Natural killer cell (primary cell): ENCODE measurements at regions not wholly inside any gene's neighbourhood (a gene's known extent, or its start where the extent isn't known, plus 50 kb on each side); places are given as distances from the start of the nearest gene placed in this dataset.

Experiments used
- ATAC-seq, 3 donors: fragments of 150-1000 bp in 2 of 3; fragments of 200-7000 bp in 1 of 3; cut with Tn5 transposase; 1 replicate in 1 of 3; 2 replicates in 2 of 3; pipeline ENCODE4 v1.10.0; 2021; ENCODE audit warnings: mild to moderate bottlenecking in 2 of 3, moderate library complexity in 2 of 3
- DNase-seq, 2 donors: peaks; one replicate each; pipeline versions ENCODE4 v3.0.0 to v3.0.0-alpha.2; 2013 to 2021; ENCODE audit warnings: mixed read lengths in 1 of 2
- H3K27ac ChIP-seq: one replicate; pipeline ENCODE4 v1.5.1; 2013; ENCODE audit warnings: mild to moderate bottlenecking, low read length
- H3K27me3 ChIP-seq: one replicate; pipeline ENCODE4 v1.6.1; 2013; ENCODE audit warnings: low read length; ENCODE audit not compliant: control insufficient read depth, insufficient read depth
- H3K36me3 ChIP-seq: one replicate; pipeline ENCODE4 v1.6.1; 2013; ENCODE audit warnings: low read length; ENCODE audit not compliant: control insufficient read depth, insufficient read depth
- H3K4me1 ChIP-seq: one replicate; pipeline ENCODE4 v1.6.1; 2013; ENCODE audit warnings: low read length; ENCODE audit not compliant: control insufficient read depth, insufficient read depth
- H3K4me3 ChIP-seq: one replicate; pipeline ENCODE4 v1.5.1; 2013; ENCODE audit warnings: low read length
- H3K9me3 ChIP-seq: one replicate; pipeline ENCODE4 v1.6.1; 2013; ENCODE audit warnings: low read length; ENCODE audit not compliant: control insufficient read depth, insufficient read depth
- H3K27ac Mint-ChIP-seq, 2 donors: one replicate each; pipeline ENCODE4 v1.8.0; 2022; ENCODE audit warnings: mild to moderate bottlenecking in 2 of 2, mixed read lengths in 2 of 2, moderate library complexity in 1 of 2
- H3K27me3 Mint-ChIP-seq, 2 donors: one replicate each; pipeline ENCODE4 v1.8.0; 2022; ENCODE audit warnings: low read depth in 2 of 2, mixed read lengths in 2 of 2
- H3K36me3 Mint-ChIP-seq: one replicate; pipeline ENCODE4 v1.8.0; 2022; ENCODE audit warnings: mixed read lengths
- H3K4me1 Mint-ChIP-seq, 2 donors: one replicate each; pipeline ENCODE4 v1.8.0; 2022; ENCODE audit warnings: mixed read lengths in 2 of 2
- H3K4me3 Mint-ChIP-seq: one replicate; pipeline ENCODE4 v1.8.0; 2022; ENCODE audit warnings: mild to moderate bottlenecking, moderate library complexity, mixed read lengths
- H3K9me3 Mint-ChIP-seq, 2 donors: one replicate each; pipeline ENCODE4 v1.8.0; 2022; ENCODE audit warnings: mixed read lengths in 2 of 2
- CTCF ChIP-seq: fragments of 200-600 bp; IDR thresholded peaks from one replicate; pipeline ENCODE4 v1.8.0; 2022; ENCODE audit warnings: antibody characterized with exemption
- WGBS: methylation state at CpG from one replicate; pipeline ENCODE4 v1.1.7; 2013; ENCODE audit warnings: missing lambda C conversion rate; ENCODE audit not compliant: insufficient coverage; 5-methylcytosine and 5-hydroxymethylcytosine counted together
- intact Hi-C: fragments of 100-400 bp; cut with micrococcal nuclease; formaldehyde crosslinking; loops from one replicate; pipeline ENCODE4 v1.14.2; 2022

GRCh38 chr1:213499444-213499843 lies 448.4 kb downstream of the RPS6KC1 start:
- no peaks in the 10 kb centered on the region for H3K36me3 Mint-ChIP-seq
- H3K27me3 ChIP-seq = no peaks in the 10 kb centered on the region
- no peak overlapping the region for H3K4me3 ChIP-seq
- H3K36me3 ChIP-seq = no peaks in the 10 kb centered on the region
- no peak overlapping the region for H3K4me3 Mint-ChIP-seq
- no peaks in the 10 kb centered on the region for H3K27me3 Mint-ChIP-seq
- ATAC-seq (no peak), DNase-seq (no peak)
- H3K4me1 Mint-ChIP-seq = no peaks in the 10 kb centered on the region
- 86% methylated on average over 3 of the region's 4 CpGs for WGBS
- intact Hi-C loops = no loop called here
- H3K9me3 ChIP-seq = no peaks in the 10 kb centered on the region
- no peak overlapping the region for H3K27ac ChIP-seq
- no peaks in the 10 kb centered on the region for H3K4me1 ChIP-seq
- H3K9me3 Mint-ChIP-seq = peaks cover 0 to 2% of the 10 kb centered on the region in 2 donors
- no peak overlapping the region for H3K27ac Mint-ChIP-seq
- TF ChIP-seq CTCF = no peak

GRCh38 chr1:213507472-213508223 lies 456.6 kb downstream of the RPS6KC1 start:
- no peaks in the 10 kb centered on the region for H3K36me3 ChIP-seq
- Mint-ChIP-seq H3K4me3 (no peak overlapping the region), H3K9me3 (peaks cover 0 to 2% of the 10 kb centered on the region in 2 donors), H3K4me1 (no peaks in the 10 kb centered on the region), H3K36me3 (no peaks in the 10 kb centered on the region), H3K27ac (no peak overlapping the region), H3K27me3 (no peaks in the 10 kb centered on the region)
- H3K27ac ChIP-seq = no peak overlapping the region
- ATAC-seq (no peak), DNase-seq (no peak)
- TF ChIP-seq CTCF = no peak
- H3K4me1 ChIP-seq = no peaks in the 10 kb centered on the region
- no peak overlapping the region for H3K4me3 ChIP-seq
- H3K9me3 ChIP-seq = no peaks in the 10 kb centered on the region
- H3K27me3 ChIP-seq = no peaks in the 10 kb centered on the region
- intact Hi-C loops = no loop called here
- 67% methylated on average over 6 of the region's 7 CpGs for WGBS

- no peak overlapping the region for H3K27ac ChIP-seq
Measured at GRCh38 chr1:213511173-213511572, 460.1 kb downstream of the RPS6KC1 start.

More at GRCh38 chr1:213511173-213511572, 460.1 kb downstream of the RPS6KC1 start:
- intact Hi-C loops = no loop called here
- no peak for TF ChIP-seq CTCF
- no peaks in the 10 kb centered on the region for H3K27me3 ChIP-seq
- WGBS = 38% methylated on average over 4 of the region's 4 CpGs
- DNase-seq = no peak
- Mint-ChIP-seq H3K27me3 (no peaks in the 10 kb centered on the region), H3K27ac (no peak overlapping the region), H3K36me3 (no peaks in the 10 kb centered on the region), H3K4me1 (no peaks in the 10 kb centered on the region), H3K4me3 (no peak overlapping the region), H3K9me3 (no peaks in the 10 kb centered on the region)
- no peak for ATAC-seq
- no peaks in the 10 kb centered on the region for H3K36me3 ChIP-seq
- no peak overlapping the region for H3K4me3 ChIP-seq
- no peaks in the 10 kb centered on the region for H3K4me1 ChIP-seq
- no peaks in the 10 kb centered on the region for H3K9me3 ChIP-seq
